Activated CD8-positive, alpha-beta T cell treated with anti-CD3 and anti-CD28 coated beads for 36 hours (primary cell): ENCODE measurements at regions not wholly inside any gene's neighbourhood (a gene's known extent, or its start where the extent isn't known, plus 50 kb on each side); places are given as distances from the start of the nearest gene placed in this dataset.

Source experiments
- ATAC-seq: fragments of 200-7000 bp; cut with Tn5 transposase; one replicate; pipeline ENCODE4 v1.10.0; 2021; ENCODE audit warnings: mild to moderate bottlenecking, moderate library complexity
- CTCF ChIA-PET: fragments of 350-600 bp; sonication (Branson Sonifier 250); formaldehyde crosslinking; loops from one replicate; lab custom pipeline; 2021; ENCODE audit warnings: antibody characterized with exemption; lab: Charles Lee
- POLR2A ChIA-PET: fragments of 350-600 bp; sonication (Branson Sonifier 250); formaldehyde crosslinking; loops from one replicate; lab custom pipeline; 2021; ENCODE audit warnings: antibody characterized with exemption; lab: Charles Lee
- DNase-seq: peaks from one replicate; pipeline ENCODE4 v3.0.0-alpha.2; 2020
- H3K27ac Mint-ChIP-seq: one replicate; pipeline ENCODE4 v1.8.0; 2021; ENCODE audit warnings: mild to moderate bottlenecking, mixed read lengths
- H3K27me3 Mint-ChIP-seq: one replicate; pipeline ENCODE4 v1.8.0; 2021; ENCODE audit warnings: mixed read lengths
- H3K36me3 Mint-ChIP-seq: one replicate; pipeline ENCODE4 v1.8.0; 2021; ENCODE audit warnings: low read depth, mixed read lengths
- H3K4me1 Mint-ChIP-seq: one replicate; pipeline ENCODE4 v1.8.0; 2021; ENCODE audit warnings: low read depth, mixed read lengths
- H3K4me3 Mint-ChIP-seq: one replicate; pipeline ENCODE4 v1.8.0; 2021; ENCODE audit warnings: mild to moderate bottlenecking, moderate library complexity, mixed read lengths
- H3K9me3 Mint-ChIP-seq: one replicate; pipeline ENCODE4 v1.8.0; 2021; ENCODE audit warnings: mixed read lengths
- intact Hi-C: fragments of 100-400 bp; cut with micrococcal nuclease; formaldehyde crosslinking; loops from one replicate; pipeline ENCODE4 v1.10.0; 2022
- TF ChIP-seq, protein P1 (sequence below): fragments of 200-600 bp; IDR thresholded peaks from one replicate; pipeline ENCODE4 v1.8.0; 2022; ENCODE audit warnings: antibody characterized with exemption, mild to moderate bottlenecking

DNA sequence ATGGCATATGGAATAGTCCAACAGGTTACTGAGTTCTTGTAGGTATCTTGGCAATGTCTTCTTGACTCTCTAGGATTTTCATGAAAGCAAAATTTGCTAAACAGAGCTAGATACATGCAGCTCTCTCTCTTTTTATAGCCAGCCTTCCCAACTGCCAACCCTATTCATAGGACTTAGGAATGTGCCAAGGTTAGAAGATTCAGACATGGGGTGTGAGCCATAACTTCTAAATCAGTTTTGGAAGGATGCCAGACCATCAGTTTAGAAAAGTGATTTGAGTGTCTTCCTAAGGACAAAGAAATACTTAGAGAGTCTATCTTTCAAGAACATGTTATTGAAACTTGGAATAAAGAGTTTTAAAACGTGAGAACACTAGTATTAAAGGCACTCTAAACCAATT lies 619.5 kb upstream of the FANCL start:
- Mint-ChIP-seq H3K27me3 (peaks cover 1% of the 10 kb centered on the region), H3K36me3 (no peaks in the 10 kb centered on the region), H3K4me1 (no peaks in the 10 kb centered on the region), H3K4me3 (no peak overlapping the region), H3K9me3 (no peaks in the 10 kb centered on the region), H3K27ac (no peak overlapping the region)
- intact Hi-C loops, result no loop called here
- ATAC-seq (no peak), DNase-seq (no peak)
- TF ChIP-seq, protein P1, sequence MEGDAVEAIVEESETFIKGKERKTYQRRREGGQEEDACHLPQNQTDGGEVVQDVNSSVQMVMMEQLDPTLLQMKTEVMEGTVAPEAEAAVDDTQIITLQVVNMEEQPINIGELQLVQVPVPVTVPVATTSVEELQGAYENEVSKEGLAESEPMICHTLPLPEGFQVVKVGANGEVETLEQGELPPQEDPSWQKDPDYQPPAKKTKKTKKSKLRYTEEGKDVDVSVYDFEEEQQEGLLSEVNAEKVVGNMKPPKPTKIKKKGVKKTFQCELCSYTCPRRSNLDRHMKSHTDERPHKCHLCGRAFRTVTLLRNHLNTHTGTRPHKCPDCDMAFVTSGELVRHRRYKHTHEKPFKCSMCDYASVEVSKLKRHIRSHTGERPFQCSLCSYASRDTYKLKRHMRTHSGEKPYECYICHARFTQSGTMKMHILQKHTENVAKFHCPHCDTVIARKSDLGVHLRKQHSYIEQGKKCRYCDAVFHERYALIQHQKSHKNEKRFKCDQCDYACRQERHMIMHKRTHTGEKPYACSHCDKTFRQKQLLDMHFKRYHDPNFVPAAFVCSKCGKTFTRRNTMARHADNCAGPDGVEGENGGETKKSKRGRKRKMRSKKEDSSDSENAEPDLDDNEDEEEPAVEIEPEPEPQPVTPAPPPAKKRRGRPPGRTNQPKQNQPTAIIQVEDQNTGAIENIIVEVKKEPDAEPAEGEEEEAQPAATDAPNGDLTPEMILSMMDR, result no peak
- POLR2A ChIA-PET, result no interaction called here
- CTCF ChIA-PET, result interaction anchor here (1.5 kb wide), 1 partner anchor 11 kb away, joined by 7 read pairs; no protein-coding TSS in a partner anchor

DNA sequence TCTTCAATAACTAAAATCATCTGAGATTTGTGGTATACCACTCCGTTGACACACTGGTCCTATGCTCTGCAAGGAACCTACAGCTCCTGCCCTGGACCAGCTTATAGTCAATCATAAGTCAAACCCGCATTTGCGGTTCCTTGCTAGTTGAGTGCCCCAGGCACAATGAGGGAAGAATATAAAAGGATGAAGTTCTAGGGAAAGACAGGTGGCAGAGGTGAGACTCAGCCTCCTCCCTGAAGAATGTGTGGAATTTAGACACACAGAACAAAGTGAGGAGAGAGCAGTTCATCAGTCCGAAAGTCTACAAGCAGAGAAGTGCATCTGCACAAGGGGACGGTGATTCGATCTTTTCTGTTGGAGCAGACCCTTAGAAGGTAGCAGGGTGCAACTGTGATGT lies 615.0 kb upstream of the FANCL start:
- CTCF ChIA-PET, result no interaction called here
- no peak overlapping the region for H3K27ac Mint-ChIP-seq

DNA sequence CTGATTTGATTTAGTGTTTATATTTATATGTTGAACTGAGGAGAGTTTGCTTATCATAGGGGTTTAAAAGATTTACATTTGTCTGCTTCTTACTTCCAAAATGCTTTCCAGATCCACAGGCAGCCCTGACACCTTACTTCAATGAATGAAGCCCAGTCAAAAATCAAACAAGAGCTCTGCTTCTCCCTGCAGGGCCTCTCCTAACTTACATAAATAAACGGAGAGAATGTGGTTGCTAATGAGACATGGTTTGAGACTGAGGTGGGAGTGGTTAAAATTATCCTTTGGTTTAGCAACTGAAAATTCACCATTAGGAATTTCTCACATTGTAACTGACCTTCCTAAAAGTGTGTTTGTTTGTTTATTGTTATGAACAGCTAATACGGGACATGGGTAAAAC lies 612.3 kb upstream of the FANCL start:
- no peak overlapping the region for H3K4me3 Mint-ChIP-seq
- DNase-seq (no peak), ATAC-seq (no peak)
- H3K4me1 Mint-ChIP-seq, result no peaks in the 10 kb centered on the region
- CTCF ChIA-PET, result no interaction called here
- no peaks in the 10 kb centered on the region for H3K27me3 Mint-ChIP-seq
- TF ChIP-seq, protein P1, result no peak
- intact Hi-C loops, result no loop called here
- H3K9me3 Mint-ChIP-seq, result no peaks in the 10 kb centered on the region
- H3K36me3 Mint-ChIP-seq, result no peaks in the 10 kb centered on the region
- no peak overlapping the region for H3K27ac Mint-ChIP-seq
- POLR2A ChIA-PET, result no interaction called here

More for the DNA sequence above, 615.0 kb upstream of the FANCL start:
- no peaks in the 10 kb centered on the region for H3K27me3 Mint-ChIP-seq
- H3K9me3 Mint-ChIP-seq, result no peaks in the 10 kb centered on the region
- no peaks in the 10 kb centered on the region for H3K4me1 Mint-ChIP-seq
- ATAC-seq (no peak), DNase-seq (no peak)
- POLR2A ChIA-PET, result no interaction called here
- TF ChIP-seq, protein P1, result no peak
- H3K4me3 Mint-ChIP-seq, result no peak overlapping the region
- no peaks in the 10 kb centered on the region for H3K36me3 Mint-ChIP-seq
- intact Hi-C loops, result no loop called here

DNA sequence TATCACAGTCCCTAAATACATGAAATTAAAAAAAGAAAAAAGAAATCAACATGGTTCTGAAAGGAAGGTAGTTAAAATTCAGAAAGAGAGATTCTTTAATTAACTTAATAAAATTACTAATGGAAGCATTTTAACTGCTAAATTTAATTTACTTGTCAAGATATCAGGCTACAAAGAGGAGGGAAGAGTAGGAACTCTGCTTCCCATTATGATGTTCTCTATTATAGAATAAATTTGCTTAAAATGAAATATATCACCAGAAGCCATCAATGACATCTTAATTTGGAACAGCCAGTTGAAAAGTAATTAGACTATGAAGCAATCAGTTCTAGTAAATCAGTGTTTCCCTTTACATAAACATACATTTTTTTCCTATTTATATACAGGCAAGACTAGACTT lies 611.8 kb upstream of the FANCL start:
- no peak for DNase-seq
- Mint-ChIP-seq H3K9me3 (no peaks in the 10 kb centered on the region), H3K4me3 (no peak overlapping the region), H3K36me3 (no peaks in the 10 kb centered on the region), H3K27me3 (no peaks in the 10 kb centered on the region), H3K4me1 (no peaks in the 10 kb centered on the region), H3K27ac (no peak overlapping the region)
- TF ChIP-seq, protein P1, result no peak
- intact Hi-C loops, result no loop called here
- ATAC-seq, result no peak
- POLR2A ChIA-PET, result no interaction called here
- CTCF ChIA-PET, result no interaction called here

DNA sequence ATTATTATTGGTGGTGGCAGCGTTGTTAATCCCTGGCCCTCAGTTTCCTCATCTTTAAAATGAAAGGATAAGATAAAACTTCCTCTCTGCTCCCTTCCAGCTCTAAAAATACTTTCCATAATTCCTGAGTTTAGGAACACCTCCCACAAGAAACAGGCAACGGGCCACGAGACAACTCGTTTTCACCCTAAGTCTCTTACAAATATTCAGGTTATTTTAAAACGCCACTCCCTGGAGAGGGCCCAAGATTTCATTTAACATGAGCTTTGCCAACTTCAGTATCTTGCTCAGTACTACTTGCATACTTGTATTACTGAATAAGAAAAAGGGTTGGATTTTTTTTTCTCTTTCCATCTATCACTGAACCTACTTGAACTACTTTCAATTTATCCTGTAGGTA lies 611.1 kb upstream of the FANCL start:
- H3K27me3 Mint-ChIP-seq, result no peaks in the 10 kb centered on the region
- POLR2A ChIA-PET, result interaction anchor here (0.5 kb wide), 1 partner anchor 1262 kb away, joined by 4 read pairs; no protein-coding TSS in a partner anchor
- H3K27ac Mint-ChIP-seq, result no peak overlapping the region
- TF ChIP-seq, protein P1, result no peak
- no peak overlapping the region for H3K4me3 Mint-ChIP-seq
- H3K36me3 Mint-ChIP-seq, result no peaks in the 10 kb centered on the region
- intact Hi-C loops, result no loop called here
- H3K9me3 Mint-ChIP-seq, result no peaks in the 10 kb centered on the region
- no peaks in the 10 kb centered on the region for H3K4me1 Mint-ChIP-seq
- CTCF ChIA-PET, result no interaction called here
- ATAC-seq, result no peak
- no peak for DNase-seq
